ENCODE measurements at regions not wholly inside any gene's neighbourhood (a gene's known extent, or its start where the extent isn't known, plus 50 kb on each side); places are given as distances from the start of the nearest gene placed in this dataset.

GRCh38 chr7:42359946-42360345 is 122.9 kb upstream of the GLI3 start:
- Histone ChIP-seq H3K27me3 (no peaks in the 10 kb centered on the region), H3K4me1 (no peaks in the 10 kb centered on the region), H3K9me3 (no peaks in the 10 kb centered on the region), H3K4me3 (no peak overlapping the region), H3K27ac (no peak overlapping the region), H3K36me3 (no peaks in the 10 kb centered on the region)
- no peak for DNase-seq
- in situ Hi-C loops (cut with MboI; ENCODE audit: low pct_ligation_motif_present in 1 of 4, low pct_unique_long_range_greater_than_20kb in 1 of 4, low sequenced_read_pairs in 3 of 4), result no loop called here
- 13 to 43% methylated on average over 1 of the region's 1 CpG for WGBS, 2 donors (ENCODE audit: low coverage in 1 of 2)
- TF ChIP-seq POLR2AphosphoS5 (IDR thresholded peaks at IDR 0.05) (no peak), EP300 (IDR thresholded peaks at IDR 0.05; ENCODE audit: low read depth) (no peak), POLR2A (IDR thresholded peaks at IDR 0.05) (no peak)
- TF ChIP-seq, protein P1, sequence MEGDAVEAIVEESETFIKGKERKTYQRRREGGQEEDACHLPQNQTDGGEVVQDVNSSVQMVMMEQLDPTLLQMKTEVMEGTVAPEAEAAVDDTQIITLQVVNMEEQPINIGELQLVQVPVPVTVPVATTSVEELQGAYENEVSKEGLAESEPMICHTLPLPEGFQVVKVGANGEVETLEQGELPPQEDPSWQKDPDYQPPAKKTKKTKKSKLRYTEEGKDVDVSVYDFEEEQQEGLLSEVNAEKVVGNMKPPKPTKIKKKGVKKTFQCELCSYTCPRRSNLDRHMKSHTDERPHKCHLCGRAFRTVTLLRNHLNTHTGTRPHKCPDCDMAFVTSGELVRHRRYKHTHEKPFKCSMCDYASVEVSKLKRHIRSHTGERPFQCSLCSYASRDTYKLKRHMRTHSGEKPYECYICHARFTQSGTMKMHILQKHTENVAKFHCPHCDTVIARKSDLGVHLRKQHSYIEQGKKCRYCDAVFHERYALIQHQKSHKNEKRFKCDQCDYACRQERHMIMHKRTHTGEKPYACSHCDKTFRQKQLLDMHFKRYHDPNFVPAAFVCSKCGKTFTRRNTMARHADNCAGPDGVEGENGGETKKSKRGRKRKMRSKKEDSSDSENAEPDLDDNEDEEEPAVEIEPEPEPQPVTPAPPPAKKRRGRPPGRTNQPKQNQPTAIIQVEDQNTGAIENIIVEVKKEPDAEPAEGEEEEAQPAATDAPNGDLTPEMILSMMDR (IDR thresholded peaks at IDR 0.05), result no peak
- intact Hi-C loops (cut with DNase I; ENCODE audit: low total_unique reads), result no loop called here

DNA sequence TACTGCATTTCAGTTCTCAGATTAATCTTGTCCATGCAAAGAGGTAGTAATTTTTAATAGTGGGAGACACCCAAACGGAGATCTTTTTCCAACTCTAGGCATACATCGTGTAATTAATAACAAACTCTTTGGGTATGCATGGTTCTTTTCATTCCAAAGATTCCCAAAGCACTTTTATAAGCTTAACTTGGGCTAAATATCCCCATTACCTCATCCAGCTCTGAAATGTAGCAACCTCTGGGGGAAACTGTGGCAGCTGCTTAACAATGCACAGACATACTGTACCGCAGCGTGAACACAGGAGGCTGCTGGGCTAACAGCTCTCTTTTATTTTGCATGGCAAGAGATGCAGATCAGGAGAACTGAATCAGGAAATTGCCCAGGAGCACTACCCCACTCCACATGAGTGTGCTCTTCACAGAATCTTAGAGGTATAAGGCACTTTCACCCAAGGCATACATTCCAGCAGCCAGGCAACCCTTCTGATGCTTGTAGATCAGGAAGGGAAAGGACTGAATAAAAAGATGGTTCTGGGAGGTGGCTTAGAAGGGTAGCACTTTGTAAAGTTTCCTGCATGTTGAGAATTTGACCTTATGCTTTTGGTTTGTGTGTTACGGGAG is 114.4 kb upstream of the GLI3 start:
- WGBS, 2 donors (ENCODE audit: low coverage in 1 of 2), result 75 to 77% methylated on average over 5 of the region's 5 CpGs
- peaks cover 0 to 6% (median 2%) of the 10 kb centered on the region in 4 donors for H3K4me1 ChIP-seq
- H3K36me3 ChIP-seq, result no peaks in the 10 kb centered on the region
- DNase-seq, result no peak
- H3K27me3 ChIP-seq, result no peaks in the 10 kb centered on the region
- no peak overlapping the region for H3K4me3 ChIP-seq
- peak overlapping the region in 1 of 4 donors; percentile 9 for H3K27ac ChIP-seq
- TF ChIP-seq POLR2A (IDR thresholded peaks at IDR 0.05) (no peak), EP300 (IDR thresholded peaks at IDR 0.05; ENCODE audit: low read depth) (no peak), POLR2AphosphoS5 (IDR thresholded peaks at IDR 0.05) (no peak)
- TF ChIP-seq, protein P1 (IDR thresholded peaks at IDR 0.05), result no peak
- in situ Hi-C loops (cut with MboI; ENCODE audit: low pct_ligation_motif_present in 1 of 4, low pct_unique_long_range_greater_than_20kb in 1 of 4, low sequenced_read_pairs in 3 of 4) (no loop called here), intact Hi-C loops (cut with DNase I; ENCODE audit: low total_unique reads) (no loop called here)
- no peaks in the 10 kb centered on the region for H3K9me3 ChIP-seq

GRCh38 chr7:42350801-42351200 is 113.8 kb upstream of the GLI3 start:
- WGBS, 2 donors (ENCODE audit: low coverage in 1 of 2), result 23 to 65% methylated on average over 2 of the region's 2 CpGs
- DNase-seq, result no peak
- in situ Hi-C loops (cut with MboI; ENCODE audit: low pct_ligation_motif_present in 1 of 4, low pct_unique_long_range_greater_than_20kb in 1 of 4, low sequenced_read_pairs in 3 of 4), result no loop called here
- TF ChIP-seq POLR2A (IDR thresholded peaks at IDR 0.05) (no peak), POLR2AphosphoS5 (IDR thresholded peaks at IDR 0.05) (peak in 1 of 3 donors; percentile 49)
- H3K4me3 ChIP-seq, result no peak overlapping the region
- H3K27ac ChIP-seq, result no peak overlapping the region
- intact Hi-C loops (cut with DNase I; ENCODE audit: low total_unique reads), result no loop called here
- H3K4me1 ChIP-seq, result peaks cover 0 to 6% (median 2%) of the 10 kb centered on the region in 4 donors
- no peaks in the 10 kb centered on the region for H3K9me3 ChIP-seq
- H3K27me3 ChIP-seq, result no peaks in the 10 kb centered on the region
- no peaks in the 10 kb centered on the region for H3K36me3 ChIP-seq

- peak overlapping the region in 1 of 4 donors; percentile 2 for H3K27ac ChIP-seq
- in situ Hi-C loops (cut with MboI; ENCODE audit: low pct_ligation_motif_present in 1 of 4, low pct_unique_long_range_greater_than_20kb in 1 of 4, low sequenced_read_pairs in 3 of 4) (no loop called here), intact Hi-C loops (cut with DNase I; ENCODE audit: low total_unique reads) (no loop called here)
- H3K36me3 ChIP-seq, result no peaks in the 10 kb centered on the region
- H3K4me3 ChIP-seq, result no peak overlapping the region
- 48 to 56% methylated on average over 3 of the region's 3 CpGs for WGBS, 2 donors (ENCODE audit: low coverage in 1 of 2)
- H3K27me3 ChIP-seq, result no peaks in the 10 kb centered on the region
- TF ChIP-seq POLR2AphosphoS5 (IDR thresholded peaks at IDR 0.05) (no peak), EP300 (IDR thresholded peaks at IDR 0.05; ENCODE audit: low read depth) (no peak), POLR2A (IDR thresholded peaks at IDR 0.05) (no peak)
- TF ChIP-seq, protein P1 (IDR thresholded peaks at IDR 0.05), result no peak
- no peak for DNase-seq
- H3K9me3 ChIP-seq, result no peaks in the 10 kb centered on the region
- H3K4me1 ChIP-seq, result peaks cover 0 to 6% (median 2%) of the 10 kb centered on the region in 4 donors
Measured at GRCh38 chr7:42348631-42349030, 111.6 kb upstream of the GLI3 start.

DNA sequence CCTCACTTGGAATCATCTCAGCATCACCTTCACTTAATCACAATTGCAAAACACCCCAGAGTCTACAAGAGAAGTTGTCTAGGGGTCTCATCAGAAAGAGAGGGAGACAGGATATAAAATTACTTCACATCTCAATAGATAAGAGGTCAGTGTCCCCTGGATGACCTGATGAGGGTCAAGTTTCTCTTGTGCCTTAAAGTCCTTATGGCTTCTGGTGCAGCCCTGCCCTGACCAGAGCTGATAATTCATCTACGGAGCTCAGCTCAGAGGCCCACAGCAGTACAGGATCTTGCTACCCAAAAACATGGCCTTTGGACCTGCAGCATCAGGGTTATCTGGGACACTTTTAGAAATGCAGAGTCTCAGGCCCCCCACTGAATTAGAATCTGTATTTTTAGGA is 111.1 kb upstream of the GLI3 start:
- intact Hi-C loops (cut with DNase I; ENCODE audit: low total_unique reads) (no loop called here), in situ Hi-C loops (cut with MboI; ENCODE audit: low pct_ligation_motif_present in 1 of 4, low pct_unique_long_range_greater_than_20kb in 1 of 4, low sequenced_read_pairs in 3 of 4) (no loop called here)
- no peaks in the 10 kb centered on the region for H3K36me3 ChIP-seq
- H3K4me1 ChIP-seq, result peaks cover 0 to 6% (median 2%) of the 10 kb centered on the region in 4 donors
- no peaks in the 10 kb centered on the region for H3K27me3 ChIP-seq
- no peak for DNase-seq
- no peak for TF ChIP-seq POLR2A (IDR thresholded peaks at IDR 0.05)
- TF ChIP-seq, protein P1 (IDR thresholded peaks at IDR 0.05), result no peak
- no peak for TF ChIP-seq EP300 (IDR thresholded peaks at IDR 0.05; ENCODE audit: low read depth)
- no peak for TF ChIP-seq POLR2AphosphoS5 (IDR thresholded peaks at IDR 0.05)
- peak overlapping the region in 1 of 4 donors; percentile 2 for H3K27ac ChIP-seq
- no peak overlapping the region for H3K4me3 ChIP-seq
- no peaks in the 10 kb centered on the region for H3K9me3 ChIP-seq
- 82% methylated on average over 1 of the region's 1 CpG; no CpG with 5 or more reads in 1 of the 2 donors for WGBS, 2 donors (ENCODE audit: low coverage in 1 of 2)

Data from transverse colon (tissue), 4 donors.